ENCODE measurements at regions not wholly inside any gene's neighbourhood (a gene's known extent, or its start where the extent isn't known, plus 50 kb on each side); places are given as distances from the start of the nearest gene placed in this dataset.

DNA sequence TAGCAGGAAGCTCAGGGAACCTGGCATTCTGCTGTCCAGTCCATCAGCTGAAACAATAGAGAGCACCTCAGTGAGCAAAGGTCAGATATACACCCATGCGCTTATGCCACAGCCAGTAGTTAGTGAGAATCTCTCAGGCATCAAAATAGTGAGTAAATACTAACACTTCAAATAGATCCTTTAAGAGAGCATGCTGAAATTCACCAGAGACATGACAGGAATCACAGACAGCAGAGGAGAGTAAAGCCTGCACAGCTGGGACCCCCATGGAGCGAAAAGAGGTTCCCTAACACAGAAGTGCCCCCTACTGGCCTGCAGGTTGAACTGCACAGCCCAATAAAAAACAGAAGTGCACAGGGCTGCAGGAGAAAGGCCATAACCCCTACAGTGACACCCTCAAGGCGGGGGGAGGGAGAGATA lies 57.6 kb upstream of the ANTXRL start:
- DNase-seq: peak; percentile 48 to 55 (median 49)

DNA sequence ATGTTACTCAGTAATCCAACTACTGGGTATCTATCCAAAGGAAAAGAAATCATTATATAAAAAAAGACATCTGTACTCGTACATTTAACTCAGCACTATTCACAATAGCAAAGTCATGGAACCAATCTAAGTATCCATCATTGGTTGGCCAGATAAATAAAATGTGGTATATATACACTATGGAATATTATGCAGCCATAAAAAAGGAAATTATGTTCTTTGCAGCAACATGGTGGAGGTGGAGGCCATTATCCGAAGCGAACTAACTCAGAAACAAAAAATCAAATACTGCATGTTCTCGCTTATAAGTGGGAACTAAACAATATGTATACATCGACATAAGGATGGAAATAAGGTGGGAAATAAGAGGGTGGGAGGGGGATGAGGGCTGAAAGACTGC lies 56.2 kb upstream of the ANTXRL start:
- DNase-seq: no peak

DNA sequence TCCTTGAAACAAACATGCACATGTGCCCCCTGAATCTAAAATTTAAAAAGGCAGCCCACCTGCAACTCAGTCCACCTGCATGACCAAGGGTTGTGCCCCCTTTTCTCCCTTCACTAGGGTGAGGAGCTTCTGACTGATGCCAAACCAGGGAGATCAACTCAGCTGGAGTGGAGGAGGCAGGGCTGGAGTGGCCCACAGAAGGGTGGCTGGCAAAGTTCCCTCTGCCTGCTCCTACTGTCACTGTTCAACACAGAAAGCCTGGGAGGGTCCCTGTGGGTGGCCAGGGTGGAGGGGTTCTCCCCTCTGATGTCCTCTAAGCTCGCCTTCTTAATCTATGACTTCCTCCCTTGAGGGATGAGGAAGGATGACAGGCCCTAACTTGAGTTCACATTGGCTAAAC lies 55.7 kb upstream of the ANTXRL start:
- DNase-seq: peak in 1 of 3 donors; percentile 26

DNA sequence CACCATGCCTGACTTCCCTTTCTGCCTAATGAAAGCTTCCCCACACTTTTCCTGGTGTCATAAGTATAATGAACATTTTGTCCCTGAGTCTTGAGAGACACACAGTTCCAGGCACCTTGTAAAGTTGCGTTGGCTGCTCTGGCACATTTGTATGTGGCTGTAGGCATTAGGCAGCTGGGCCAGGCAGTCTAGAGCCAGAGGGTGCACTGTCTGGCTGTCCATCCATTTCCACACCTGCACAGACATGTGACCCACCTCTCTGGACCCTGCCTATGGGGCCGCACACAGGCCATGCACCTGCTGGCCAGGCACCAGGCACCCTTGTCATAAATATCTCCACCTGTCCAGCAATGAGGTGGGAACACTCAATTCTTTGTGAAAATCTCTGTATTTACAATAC lies 54.7 kb upstream of the ANTXRL start:
- DNase-seq: no peak

DNA sequence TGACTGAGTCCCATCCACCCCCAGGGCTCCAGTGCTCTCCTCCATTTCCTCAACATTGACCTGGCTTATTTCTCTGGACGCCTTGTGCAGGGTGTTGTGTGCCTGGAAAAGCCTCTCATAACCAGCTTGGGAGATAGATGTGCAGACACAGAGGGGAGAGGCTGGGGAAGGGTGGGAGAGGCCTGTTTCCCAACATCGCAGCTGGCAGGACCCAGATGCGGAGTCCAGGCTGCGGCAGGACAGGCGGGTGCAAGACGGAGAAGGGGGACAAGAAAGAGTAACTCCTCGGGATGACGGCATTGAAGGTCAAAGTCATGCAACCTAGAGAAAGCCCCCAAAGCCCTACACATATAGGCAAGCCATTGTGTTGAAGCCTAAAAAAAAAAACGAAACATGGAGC lies 54.1 kb upstream of the ANTXRL start:
- DNase-seq: no peak

DNA sequence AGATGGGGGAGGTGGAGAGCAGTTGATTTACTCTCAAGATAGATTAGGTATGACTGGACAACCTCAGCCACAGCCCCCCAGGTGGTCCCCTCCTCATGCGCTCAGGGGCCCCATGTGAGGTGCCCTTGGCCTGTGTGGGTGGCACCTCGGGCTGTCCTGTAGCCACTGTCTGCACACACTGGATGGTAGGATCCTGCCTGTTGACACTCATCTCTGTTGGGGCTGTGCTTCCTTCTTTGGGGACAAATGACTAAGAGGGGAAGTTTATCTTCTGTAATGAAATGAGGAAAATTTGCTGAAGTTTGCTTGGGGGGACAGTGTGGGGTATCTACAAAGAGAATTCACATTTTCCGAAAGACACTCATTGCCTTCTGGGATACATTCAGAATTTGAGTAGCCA lies 53.6 kb upstream of the ANTXRL start:
- peak; percentile 50 to 59 (median 55) for DNase-seq

DNA sequence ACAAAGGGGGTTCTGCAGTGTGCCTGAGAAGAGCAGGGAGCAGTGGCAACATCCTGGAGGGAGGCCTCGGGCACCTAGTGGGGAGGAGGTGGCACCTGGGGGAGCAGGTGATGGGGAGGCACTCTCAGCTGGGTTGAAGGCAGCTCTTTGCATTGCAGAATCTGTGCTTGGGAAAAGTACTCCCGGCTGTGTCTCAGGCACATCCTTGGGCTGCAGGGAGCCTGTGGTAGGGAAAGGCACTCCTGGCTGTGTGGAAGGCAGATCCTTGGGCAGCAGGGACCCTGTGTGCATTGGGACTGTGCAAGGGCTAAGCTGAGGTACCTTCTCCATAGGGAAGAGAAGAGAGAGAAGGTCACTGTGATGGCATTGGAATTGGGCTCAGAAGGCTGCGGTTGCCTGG lies 52.8 kb upstream of the ANTXRL start:
- no peak for DNase-seq

DNA sequence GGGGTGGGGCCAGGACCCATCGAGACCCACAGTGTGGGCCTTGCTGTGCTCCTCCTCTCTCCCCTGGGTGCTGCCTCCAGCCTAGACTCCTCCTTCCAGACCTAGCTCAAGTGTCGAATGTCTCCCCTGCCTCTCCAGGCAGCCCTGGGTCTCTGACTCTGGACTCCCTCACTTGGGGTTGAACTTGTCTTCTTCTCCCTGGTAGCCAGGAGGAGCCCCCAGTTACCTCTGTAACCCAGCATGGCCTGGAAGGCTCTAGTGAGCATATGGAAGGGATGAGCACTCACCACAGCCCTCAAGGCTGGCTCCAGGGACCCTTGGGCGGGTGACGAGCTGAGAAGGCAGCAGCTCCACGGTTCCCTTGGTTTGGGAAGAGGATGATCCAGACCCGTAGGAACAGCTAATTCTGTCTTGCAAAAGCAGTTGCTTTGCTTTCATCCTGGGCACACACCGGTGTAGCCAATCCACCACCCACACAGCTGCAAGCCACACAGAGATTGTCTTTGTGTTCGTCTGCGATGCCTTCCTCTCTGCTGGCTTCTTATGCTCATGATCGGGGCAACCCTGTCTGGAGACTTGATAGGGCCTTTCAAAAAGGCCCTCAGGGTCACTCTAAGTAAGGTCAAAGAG lies 52.3 kb upstream of the ANTXRL start:
- no peak for DNase-seq

DNA sequence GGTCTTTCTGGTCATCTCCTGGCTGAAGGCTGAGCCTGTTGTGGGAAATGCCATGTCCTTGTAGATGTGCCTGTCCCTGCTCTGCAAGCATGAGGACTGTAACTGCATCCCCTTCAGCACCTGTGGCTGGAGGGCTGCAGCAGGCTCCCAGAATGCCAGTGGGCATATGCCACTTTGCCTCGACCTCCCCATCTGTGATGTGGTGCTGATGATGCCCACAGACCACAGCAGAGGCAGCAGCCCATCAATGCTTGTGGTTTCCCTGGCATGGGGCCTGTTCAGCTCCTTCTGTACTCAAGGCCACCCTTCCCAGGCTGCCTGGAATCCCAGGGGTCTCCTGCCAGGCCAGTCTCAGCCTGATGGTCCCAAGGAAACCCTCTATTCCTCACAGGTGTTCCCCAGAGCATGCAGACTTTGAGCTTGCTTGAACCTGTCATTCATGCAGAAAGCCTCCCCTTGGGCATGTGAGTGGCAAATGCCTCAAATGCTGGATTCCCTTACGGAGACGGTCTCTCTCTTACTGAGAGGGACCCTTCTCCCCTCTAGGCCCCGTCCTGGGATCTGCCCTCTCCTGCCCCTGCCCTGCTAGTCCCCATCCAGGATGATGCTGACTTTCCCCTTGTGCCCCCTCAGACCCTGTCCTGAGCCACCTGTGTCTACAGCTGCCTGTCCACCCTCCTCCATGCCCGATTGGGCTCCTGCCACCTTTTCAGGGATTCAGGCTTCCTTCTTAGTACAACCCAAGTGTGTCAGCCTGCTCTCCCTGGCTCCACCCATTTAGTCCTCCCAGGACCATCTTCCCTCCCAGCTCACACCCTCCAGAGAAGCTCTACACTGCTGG lies 50.9 kb upstream of the ANTXRL start:
- DNase-seq: no peak

DNA sequence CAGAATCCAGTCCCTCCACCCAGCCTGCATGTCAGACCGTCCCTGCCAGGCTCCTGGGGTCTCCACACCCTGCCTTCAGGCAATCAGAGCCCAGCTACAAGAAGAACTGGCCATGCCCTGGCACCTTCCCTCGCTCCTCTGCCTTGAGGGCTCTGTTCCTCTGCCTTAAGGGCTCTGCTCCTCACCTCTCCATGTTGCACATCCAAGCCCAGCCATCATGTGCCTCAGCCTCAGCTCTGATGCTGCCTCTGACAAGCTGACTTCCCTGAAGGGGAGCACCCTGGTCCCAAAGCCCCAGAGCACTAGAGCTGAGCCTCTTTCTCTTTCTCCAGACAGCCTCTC lies 50.3 kb upstream of the ANTXRL start:
- no peak for DNase-seq

DNA sequence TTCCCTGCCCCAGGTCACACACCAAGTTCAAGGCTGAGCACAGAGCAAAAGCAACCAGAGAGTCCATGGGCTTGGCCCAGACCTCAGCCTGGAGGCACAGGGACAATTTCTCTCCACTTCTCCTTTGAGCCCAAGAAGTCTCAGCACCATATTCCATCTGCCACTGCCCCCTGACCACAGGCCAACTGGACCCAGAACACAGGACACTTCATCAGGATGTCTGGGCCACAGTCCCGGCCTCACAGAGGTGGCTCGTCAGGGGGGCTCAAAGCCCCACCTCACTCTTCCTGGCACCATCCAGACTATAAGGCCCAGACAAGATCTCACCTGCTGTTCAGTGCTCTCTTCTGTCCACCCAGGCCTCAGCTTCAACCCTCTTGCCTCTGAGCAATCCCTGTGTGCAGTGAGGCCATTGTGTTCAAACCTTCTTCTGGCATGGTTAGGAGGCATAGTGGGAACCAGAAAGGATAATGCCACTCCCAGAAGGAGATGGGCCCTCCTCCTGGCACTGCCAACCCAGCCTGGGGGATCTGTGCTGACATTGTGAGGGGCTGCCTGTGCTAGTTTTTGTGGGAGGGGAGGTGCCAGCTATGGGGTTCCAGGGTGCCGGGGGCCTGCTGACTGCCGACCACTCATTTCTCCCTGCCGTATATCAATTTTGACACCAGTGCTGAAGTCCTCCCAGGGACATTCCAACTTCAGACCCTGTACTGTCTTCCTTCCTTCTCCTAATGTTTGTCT lies 49.7 kb upstream of the ANTXRL start:
- DNase-seq: no peak
